IMR-90 (cell line): ENCODE measurements at regions not wholly inside any gene's neighbourhood (a gene's known extent, or its start where the extent isn't known, plus 50 kb on each side); places are given as distances from the start of the nearest gene placed in this dataset.

ENCODE experiments used
- ATAC-seq: fragments of 200-7000 bp; cut with Tn5 transposase; 2 replicates; pipeline ENCODE4 v1.9.1; 2020; ENCODE audit warnings: low read depth, mild to moderate bottlenecking, moderate library complexity
- BruUV-seq: library from RNA; stranded (reverse); fragments of 400-500 nt; replicated peaks from 2 replicates; lab custom pipeline; 2021; lab: Mats Ljungman, UMichigan
- CTCF ChIA-PET: fragments of 300-600 bp; formaldehyde crosslinking; extraction: SDS; loops from one replicate; lab custom pipeline; 2021; ENCODE audit warnings: antibody characterized with exemption; lab: Yijun Ruan, JAX
- POLR2A ChIA-PET: fragments of 300-600 bp; sonication (Branson Sonifier 250); formaldehyde crosslinking; loops from one replicate; lab custom pipeline; 2022; ENCODE audit warnings: antibody characterized with exemption; ENCODE audit not compliant: unreplicated experiment; lab: Charles Lee
- DNase-seq: peaks from one replicate; pipeline ENCODE4 v3.0.0; 2013
- H2AFZ ChIP-seq: replicated peaks from 2 replicates; pipeline ENCODE3; 2013; ENCODE audit warnings: low read length, mild to moderate bottlenecking; ENCODE audit not compliant: poor library complexity
- H2AK5ac ChIP-seq: 2 replicates; pipeline ENCODE4 v1.6.1; 2013; ENCODE audit warnings: low read depth, low read length, inconsistent platforms
- H2AK9ac ChIP-seq: replicated peaks from 2 replicates; pipeline ENCODE3; 2013; ENCODE audit warnings: mild to moderate bottlenecking, low read depth, low read length, moderate library complexity; ENCODE audit not compliant: poor library complexity
- H2BK120ac ChIP-seq: 2 replicates; pipeline ENCODE4 v1.6.1; 2013; ENCODE audit warnings: low read depth, low read length, inconsistent platforms
- H2BK15ac ChIP-seq: 3 replicates; pipeline ENCODE4 v1.6.1; 2013; ENCODE audit warnings: low read depth, low read length, inconsistent platforms
- H2BK20ac ChIP-seq: 2 replicates; pipeline ENCODE4 v1.6.1; 2013; ENCODE audit warnings: low read depth, mild to moderate bottlenecking, inconsistent platforms, low read length, moderate library complexity
- H2BK5ac ChIP-seq: 2 replicates; pipeline ENCODE4 v1.6.1; 2013; ENCODE audit warnings: mild to moderate bottlenecking, low read depth, low read length, inconsistent platforms; ENCODE audit not compliant: poor library complexity, severe bottlenecking
- H3K14ac ChIP-seq: replicated peaks from 2 replicates; pipeline ENCODE4 v1.6.1; 2013; ENCODE audit warnings: low read depth, low read length, inconsistent platforms
- H3K18ac ChIP-seq: 2 replicates; pipeline ENCODE4 v1.6.1; 2013; ENCODE audit warnings: low read depth, low read length, control low read depth
- H3K23ac ChIP-seq: 2 replicates; pipeline ENCODE4 v1.6.1; 2013; ENCODE audit warnings: low read depth, low read length, inconsistent platforms
- H3K27ac ChIP-seq: 2 replicates; pipeline ENCODE4 v1.5.1; 2013; ENCODE audit warnings: mild to moderate bottlenecking, control low read depth, low read length; ENCODE audit not compliant: insufficient read depth
- H3K27me3 ChIP-seq: 2 replicates; pipeline ENCODE4 v1.6.1; 2013; ENCODE audit warnings: low read length; ENCODE audit not compliant: control insufficient read depth, insufficient read depth
- H3K36me3 ChIP-seq: 2 replicates; pipeline ENCODE4 v1.6.1; 2013; ENCODE audit warnings: low read length, mixed read lengths; ENCODE audit not compliant: control insufficient read depth, insufficient read depth
- H3K4ac ChIP-seq: 2 replicates; pipeline ENCODE4 v1.6.1; 2013; ENCODE audit warnings: low read depth, low read length, inconsistent platforms
- H3K4me1 ChIP-seq: 2 replicates; pipeline ENCODE4 v1.6.1; 2013; ENCODE audit warnings: low read length, mixed read lengths; ENCODE audit not compliant: control insufficient read depth, insufficient read depth
- H3K4me2 ChIP-seq: 2 replicates; pipeline ENCODE4 v1.6.1; 2013; ENCODE audit warnings: low read depth, mild to moderate bottlenecking, control low read depth, low read length, moderate library complexity
- H3K4me3 ChIP-seq: 2 replicates; pipeline ENCODE4 v1.5.1; 2013; ENCODE audit warnings: low read depth, mild to moderate bottlenecking, control low read depth, low read length, moderate library complexity; ENCODE audit not compliant: insufficient read depth
- H3K56ac ChIP-seq: 2 replicates; pipeline ENCODE4 v1.6.1; 2013; ENCODE audit warnings: low read length, inconsistent platforms; ENCODE audit not compliant: insufficient read depth; ENCODE audit errors: extremely low read depth
- H3K79me1 ChIP-seq, 2 experiments: 2 replicates each; pipeline ENCODE4 v1.6.1; 2013; ENCODE audit warnings: low read length in 2 of 2, inconsistent platforms in 1 of 2, low read depth in 1 of 2
- H3K9ac ChIP-seq: 2 replicates; pipeline ENCODE4 v1.6.1; 2013; ENCODE audit warnings: low read depth, low read length, control low read depth
- H3K9me1 ChIP-seq: 2 replicates; pipeline ENCODE4 v1.6.1; 2013; ENCODE audit warnings: low read length, inconsistent platforms; ENCODE audit not compliant: insufficient read depth
- H3K9me3 ChIP-seq: 2 replicates; pipeline ENCODE4 v1.6.1; 2013; ENCODE audit warnings: low read length; ENCODE audit not compliant: control insufficient read depth, insufficient read depth
- H4K20me1 ChIP-seq: 2 replicates; pipeline ENCODE4 v1.6.1; 2013; ENCODE audit warnings: low read length, inconsistent platforms; ENCODE audit not compliant: insufficient read depth
- H4K5ac ChIP-seq: 2 replicates; pipeline ENCODE4 v1.6.1; 2013; ENCODE audit warnings: mild to moderate bottlenecking, low read depth, low read length, control low read depth
- H4K8ac ChIP-seq, 2 experiments: 2 replicates each; pipeline ENCODE4 v1.6.1; 2013; ENCODE audit warnings: low read depth in 2 of 2, low read length in 2 of 2, control low read depth in 1 of 2, inconsistent platforms in 1 of 2
- H4K91ac ChIP-seq: 2 replicates; pipeline ENCODE4 v1.6.1; 2013; ENCODE audit warnings: low read depth, low read length, inconsistent platforms; ENCODE audit not compliant: insufficient read depth
- BHLHE40 ChIP-seq: fragments of 150-350 bp; IDR thresholded peaks from 2 replicates; pipeline ENCODE4 v1.6.1; 2016; ENCODE audit warnings: mild to moderate bottlenecking, low read depth, low read length
- CEBPB ChIP-seq: IDR thresholded peaks from 2 replicates; pipeline ENCODE4 v1.6.1; 2012; ENCODE audit warnings: low read depth, low read length, improper control_type of control experiment
- CHD1 ChIP-seq: IDR thresholded peaks from 2 replicates; pipeline ENCODE4 v1.6.1; 2012; ENCODE audit warnings: low read depth, low read length, improper control_type of control experiment
- FOS ChIP-seq: fragments of 150-350 bp; IDR thresholded peaks from 2 replicates; pipeline ENCODE4 v1.6.1; 2016; ENCODE audit warnings: low read depth, low read length
- MAFK ChIP-seq: IDR thresholded peaks from 2 replicates; pipeline ENCODE4 v1.6.1; 2012; ENCODE audit warnings: low read depth, low read length, improper control_type of control experiment
- POLR2A ChIP-seq: IDR thresholded peaks from 2 replicates; pipeline ENCODE4 v1.6.1; 2012; ENCODE audit warnings: mild to moderate bottlenecking, low read depth, low read length
- RAD21 ChIP-seq: IDR thresholded peaks from 2 replicates; pipeline ENCODE4 v1.6.1; 2012; ENCODE audit warnings: low read length, improper control_type of control experiment
- WGBS, 2 experiments: methylation state at CpG; one replicate each; pipeline versions ENCODE4 v1.1.5 to v1.1.7; 2013; ENCODE audit warnings: missing lambda C conversion rate in 2 of 2; ENCODE audit not compliant: insufficient read length in 1 of 2; ENCODE audit errors: extremely low coverage in 2 of 2; 5-methylcytosine and 5-hydroxymethylcytosine counted together
- dilution Hi-C: fragments of 300-500 bp; cut with HindIII; formaldehyde crosslinking; loops from one replicate; pipeline ENCODE4 v1.14.3; 2018; ENCODE audit warnings: low sequenced_read_pairs; ENCODE audit not compliant: unreplicated experiment
- in situ Hi-C: fragments of 300-500 bp; cut with MboI; formaldehyde crosslinking; loops from 3 replicates; pipeline ENCODE4 v1.14.3; 2019; ENCODE audit warnings: low sequenced_read_pairs, inconsistent platforms, mixed read lengths
- intact Hi-C: fragments of 100-400 bp; cut with micrococcal nuclease; formaldehyde crosslinking; loops from 2 replicates; pipeline ENCODE4 v1.10.0; 2022
- TF ChIP-seq, protein P1 (sequence below): fragments of 150-350 bp; IDR thresholded peaks from 2 replicates; pipeline ENCODE4 v1.6.1; 2017; ENCODE audit warnings: mild to moderate bottlenecking, antibody characterized with exemption, low read length, low read depth

DNA sequence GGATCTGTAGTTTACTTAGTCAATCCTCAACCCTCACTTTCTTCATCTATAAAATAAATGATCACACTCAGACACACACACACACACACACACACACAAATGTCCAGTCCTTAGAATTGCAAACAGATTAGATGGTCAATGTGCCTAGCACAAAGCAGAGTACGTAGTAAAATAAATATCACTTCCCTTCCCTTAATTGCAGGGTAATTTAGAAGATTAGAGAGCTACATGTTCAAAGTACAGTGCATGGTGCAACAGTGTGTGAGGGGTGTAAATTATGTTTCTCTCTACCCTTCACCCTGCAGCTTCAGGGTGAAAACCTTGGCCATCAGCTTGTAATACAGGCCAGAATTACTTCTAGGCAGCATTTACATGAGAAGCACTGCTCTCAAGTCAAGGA, 187.0 kb upstream of the GHITM start:
- H2AFZ ChIP-seq, result no peak overlapping the region
- dilution Hi-C loops (no loop called here), in situ Hi-C loops (no loop called here), intact Hi-C loops (no loop called here)
- H3K4me1 ChIP-seq, result no peaks in the 10 kb centered on the region
- no peak overlapping the region for H4K8ac ChIP-seq
- ATAC-seq, result no peak
- H3K18ac ChIP-seq, result no peak overlapping the region
- H3K9me3 ChIP-seq, result no peaks in the 10 kb centered on the region
- DNase-seq, result no peak
- no peaks in the 10 kb centered on the region for H4K20me1 ChIP-seq
- no TSS peak for BruUV-seq
- H3K4ac ChIP-seq, result no peak overlapping the region
- H2BK120ac ChIP-seq, result no peak overlapping the region
- no peaks in the 10 kb centered on the region for H3K36me3 ChIP-seq
- H3K56ac ChIP-seq, result no peak overlapping the region
- H4K91ac ChIP-seq, result no peak overlapping the region
- H3K9ac ChIP-seq, result no peak overlapping the region
- H2AK5ac ChIP-seq, result no peak overlapping the region
- no peak overlapping the region for H2AK9ac ChIP-seq
- H3K23ac ChIP-seq, result no peak overlapping the region
- H3K14ac ChIP-seq, result no peak overlapping the region
- no peak overlapping the region for H2BK5ac ChIP-seq
- no peak overlapping the region for H3K4me2 ChIP-seq
- H2BK15ac ChIP-seq, result no peak overlapping the region
- no peak overlapping the region for H2BK20ac ChIP-seq
- H3K27me3 ChIP-seq, result no peaks in the 10 kb centered on the region
- CTCF ChIA-PET, result interaction anchor here (0.6 kb wide), 1 partner anchor 74 kb away, joined by 4 read pairs; no protein-coding TSS in a partner anchor
- no peak overlapping the region for H3K27ac ChIP-seq
- POLR2A ChIA-PET, result no interaction called here
- H3K4me3 ChIP-seq, result no peak overlapping the region
- TF ChIP-seq RAD21, result no peak
- TF ChIP-seq CHD1, result no peak
- TF ChIP-seq MAFK, result no peak
- TF ChIP-seq POLR2A, result no peak
- TF ChIP-seq CEBPB, result no peak
- no peak for TF ChIP-seq BHLHE40
- TF ChIP-seq, protein P1, sequence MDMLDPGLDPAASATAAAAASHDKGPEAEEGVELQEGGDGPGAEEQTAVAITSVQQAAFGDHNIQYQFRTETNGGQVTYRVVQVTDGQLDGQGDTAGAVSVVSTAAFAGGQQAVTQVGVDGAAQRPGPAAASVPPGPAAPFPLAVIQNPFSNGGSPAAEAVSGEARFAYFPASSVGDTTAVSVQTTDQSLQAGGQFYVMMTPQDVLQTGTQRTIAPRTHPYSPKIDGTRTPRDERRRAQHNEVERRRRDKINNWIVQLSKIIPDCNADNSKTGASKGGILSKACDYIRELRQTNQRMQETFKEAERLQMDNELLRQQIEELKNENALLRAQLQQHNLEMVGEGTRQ, result no peak
- TF ChIP-seq FOS, result no peak
- no CpG with 5 or more reads among the region's 1 CpG for WGBS, 2 experiments
- no peak overlapping the region for H4K5ac ChIP-seq
- no peaks in the 10 kb centered on the region for H3K9me1 ChIP-seq
- no peaks in the 10 kb centered on the region for H3K79me1 ChIP-seq
